ENCODE measurements at regions not wholly inside any gene's neighbourhood (a gene's known extent, or its start where the extent isn't known, plus 50 kb on each side); places are given as distances from the start of the nearest gene placed in this dataset.
"Not testable (repeated sequence)": the region's sequence is repeated elsewhere in the genome, so short reads cannot be mapped to it uniquely, and the experiment has no call there.

GRCh38 chr2:208608122-208608835, 201.7 kb downstream of the PTH2R start:
- DNase-seq: no peak

GRCh38 chr2:208609166-208609804, 202.7 kb downstream of the PTH2R start:
- DNase-seq: no peak

GRCh38 chr2:208615675-208616074, 209.1 kb downstream of the PTH2R start:
- DNase-seq: not testable (repeated sequence)

GRCh38 chr2:208618220-208618619, 211.6 kb downstream of the PTH2R start:
- no peak for DNase-seq

- DNase-seq: no peak
Measured at GRCh38 chr2:208619993-208620392, 213.4 kb downstream of the PTH2R start.

GRCh38 chr2:208620487-208620978, 213.9 kb downstream of the PTH2R start:
- DNase-seq: no peak

GRCh38 chr2:208627110-208627884, 220.7 kb downstream of the PTH2R start:
- DNase-seq: no peak

GRCh38 chr2:208627916-208628315, 221.3 kb downstream of the PTH2R start:
- DNase-seq: no peak

GRCh38 chr2:208638059-208638458, 231.5 kb downstream of the PTH2R start:
- DNase-seq: no peak

- no peak for DNase-seq
Measured at GRCh38 chr2:208642125-208642779, 235.7 kb downstream of the PTH2R start.

- DNase-seq: no peak
Measured at GRCh38 chr2:208643145-208643544, 236.6 kb downstream of the PTH2R start.

- no peak for DNase-seq
Measured at GRCh38 chr2:208645226-208645625, 238.6 kb downstream of the PTH2R start.

GRCh38 chr2:208648368-208648767, 241.8 kb downstream of the PTH2R start:
- DNase-seq: no peak

GRCh38 chr2:208653383-208653782, 246.8 kb downstream of the PTH2R start:
- DNase-seq: no peak

GRCh38 chr2:208654056-208654455, 247.5 kb downstream of the PTH2R start:
- no peak for DNase-seq

- no peak for DNase-seq
Measured at GRCh38 chr2:208657468-208657867, 250.9 kb downstream of the PTH2R start.

- no peak for DNase-seq
Measured at GRCh38 chr2:208669394-208669793, 262.8 kb downstream of the PTH2R start.

GRCh38 chr2:208671284-208671683, 264.7 kb downstream of the PTH2R start:
- DNase-seq: no peak

- DNase-seq: no peak
Measured at GRCh38 chr2:208671886-208672680, 265.5 kb downstream of the PTH2R start.

- DNase-seq: no peak
Measured at GRCh38 chr2:208673631-208674030, 267.0 kb downstream of the PTH2R start.

GRCh38 chr2:208674919-208675318, 268.3 kb downstream of the PTH2R start:
- no peak for DNase-seq

- DNase-seq: not testable (repeated sequence)
Measured at GRCh38 chr2:208685929-208686328, 279.3 kb downstream of the PTH2R start.

Measured in CD4-positive, alpha-beta T cell treated with Interferon alpha-2 for 1 hour (primary cell).